ENCODE measurements at regions not wholly inside any gene's neighbourhood (a gene's known extent, or its start where the extent isn't known, plus 50 kb on each side); places are given as distances from the start of the nearest gene placed in this dataset.

GRCh38 chr5:58357799-58358500 lies 101.9 kb downstream of the PLK2 start:
- DNase-seq (ENCODE audit: extremely low read depth, low read depth): no peak

GRCh38 chr5:58357121-58357520 lies 102.8 kb downstream of the PLK2 start:
- no peak for DNase-seq (ENCODE audit: extremely low read depth, low read depth)

GRCh38 chr5:58356662-58357061 lies 103.2 kb downstream of the PLK2 start:
- no peak for DNase-seq (ENCODE audit: extremely low read depth, low read depth)

- no peak for DNase-seq (ENCODE audit: extremely low read depth, low read depth)
Observed at GRCh38 chr5:58354827-58355226, 105.1 kb downstream of the PLK2 start.

GRCh38 chr5:58353992-58354391 lies 105.9 kb downstream of the PLK2 start:
- no peak for DNase-seq (ENCODE audit: extremely low read depth, low read depth)

GRCh38 chr5:58351190-58351589 lies 108.7 kb downstream of the PLK2 start:
- no peak for DNase-seq (ENCODE audit: extremely low read depth, low read depth)

- no peak for DNase-seq (ENCODE audit: extremely low read depth, low read depth)
Observed at GRCh38 chr5:58348996-58349728, 110.7 kb downstream of the PLK2 start.

GRCh38 chr5:58346041-58346440 lies 113.8 kb downstream of the PLK2 start:
- no peak for DNase-seq (ENCODE audit: extremely low read depth, low read depth)

- no peak for DNase-seq (ENCODE audit: extremely low read depth, low read depth)
Observed at GRCh38 chr5:58341476-58341875, 118.4 kb downstream of the PLK2 start.

GRCh38 chr5:58335518-58335917 lies 124.4 kb downstream of the PLK2 start:
- DNase-seq (ENCODE audit: extremely low read depth, low read depth): no peak

- no peak for DNase-seq (ENCODE audit: extremely low read depth, low read depth)
Observed at GRCh38 chr5:58334035-58334434, 125.9 kb downstream of the PLK2 start.

- DNase-seq (ENCODE audit: extremely low read depth, low read depth): no peak
Observed at GRCh38 chr5:58330781-58331180, 129.1 kb downstream of the PLK2 start.

- DNase-seq (ENCODE audit: extremely low read depth, low read depth): no peak
Observed at GRCh38 chr5:58327289-58327688, 132.6 kb downstream of the PLK2 start.

GRCh38 chr5:58326022-58326421 lies 133.9 kb downstream of the PLK2 start:
- DNase-seq (ENCODE audit: extremely low read depth, low read depth): no peak

- DNase-seq (ENCODE audit: extremely low read depth, low read depth): no peak
Observed at GRCh38 chr5:58322453-58322852, 137.4 kb downstream of the PLK2 start.

GRCh38 chr5:58318468-58318867 lies 141.4 kb downstream of the PLK2 start:
- no peak for DNase-seq (ENCODE audit: extremely low read depth, low read depth)

- DNase-seq (ENCODE audit: extremely low read depth, low read depth): no peak
Observed at GRCh38 chr5:58317808-58318207, 142.1 kb downstream of the PLK2 start.

- DNase-seq (ENCODE audit: extremely low read depth, low read depth): no peak
Observed at GRCh38 chr5:58317009-58317408, 142.9 kb downstream of the PLK2 start.

GRCh38 chr5:58315794-58316193 lies 144.1 kb downstream of the PLK2 start:
- no peak for DNase-seq (ENCODE audit: extremely low read depth, low read depth)

GRCh38 chr5:58314356-58315210 lies 145.3 kb downstream of the PLK2 start:
- DNase-seq (ENCODE audit: extremely low read depth, low read depth): peak; percentile 43

GRCh38 chr5:58312299-58312698 lies 147.6 kb downstream of the PLK2 start:
- no peak for DNase-seq (ENCODE audit: extremely low read depth, low read depth)
